Mucosa of stomach (tissue), 1 donor: ENCODE measurements at regions not wholly inside any gene's neighbourhood (a gene's known extent, or its start where the extent isn't known, plus 50 kb on each side); places are given as distances from the start of the nearest gene placed in this dataset.

Source experiments
- H3K27me3 ChIP-seq: one replicate; pipeline ENCODE4 v1.7.0; 2013; ENCODE audit warnings: mild to moderate bottlenecking, low read length; ENCODE audit not compliant: control insufficient read depth, insufficient read depth
- H3K36me3 ChIP-seq: one replicate; pipeline ENCODE4 v1.7.0; 2013; ENCODE audit warnings: low read length; ENCODE audit not compliant: control insufficient read depth, insufficient read depth
- H3K4me1 ChIP-seq: one replicate; pipeline ENCODE4 v1.7.0; 2013; ENCODE audit warnings: mild to moderate bottlenecking, low read length; ENCODE audit not compliant: control insufficient read depth, insufficient read depth
- H3K4me3 ChIP-seq: one replicate; pipeline ENCODE4 v1.7.0; 2013; ENCODE audit warnings: low read length
- H3K9ac ChIP-seq: one replicate; pipeline ENCODE4 v1.7.0; 2013; ENCODE audit warnings: mild to moderate bottlenecking, low read length, moderate library complexity
- H3K9me3 ChIP-seq: one replicate; pipeline ENCODE4 v1.7.0; 2013; ENCODE audit warnings: mild to moderate bottlenecking, low read length, moderate library complexity; ENCODE audit not compliant: control insufficient read depth
- donor health status: Pancreatic carcinoma.

DNA sequence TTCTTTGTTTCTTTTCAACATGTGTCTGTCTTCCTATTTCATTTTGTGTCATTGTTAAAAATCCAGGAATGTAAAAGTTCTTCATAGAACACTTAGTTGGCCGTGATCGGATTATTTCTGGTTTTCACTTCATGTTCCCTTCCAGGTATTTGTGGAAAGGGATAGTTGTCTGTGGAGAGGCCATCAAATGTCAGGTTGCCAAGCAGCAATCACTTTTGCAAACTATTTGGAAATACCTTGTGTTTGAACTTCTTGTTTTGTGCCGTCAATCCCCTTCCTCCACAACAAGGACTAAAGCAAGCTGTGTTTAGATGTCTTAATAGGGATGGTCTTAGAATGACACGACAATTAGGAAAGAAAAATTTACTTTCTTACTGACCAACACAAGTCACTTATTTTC is 116.9 kb upstream of the MPDZ start:
- Histone ChIP-seq H3K4me1 (no peaks in the 10 kb centered on the region), H3K27me3 (no peaks in the 10 kb centered on the region), H3K4me3 (no peak overlapping the region), H3K36me3 (no peaks in the 10 kb centered on the region), H3K9me3 (no peaks in the 10 kb centered on the region), H3K9ac (no peak overlapping the region)

DNA sequence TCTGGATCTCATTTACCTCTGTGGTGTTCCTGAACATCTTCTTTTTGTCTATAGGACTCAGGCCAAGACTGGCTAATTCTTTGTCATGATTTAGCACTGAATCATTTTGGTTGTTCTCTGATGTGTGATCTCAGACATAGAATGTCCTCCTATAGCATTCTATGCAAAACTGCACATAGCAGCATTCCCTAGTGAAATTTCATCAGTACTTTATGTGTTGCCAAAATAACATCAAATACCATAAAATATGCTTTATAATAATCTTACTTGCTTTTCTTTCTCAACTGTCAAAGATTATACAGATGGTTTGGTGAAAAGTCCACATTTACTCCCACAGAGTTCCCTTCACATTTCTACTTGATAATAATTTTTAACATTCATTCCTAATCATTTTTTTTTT is 115.7 kb upstream of the MPDZ start:
- H3K4me1 ChIP-seq = no peaks in the 10 kb centered on the region
- no peaks in the 10 kb centered on the region for H3K36me3 ChIP-seq
- H3K27me3 ChIP-seq = no peaks in the 10 kb centered on the region
- H3K9me3 ChIP-seq = no peaks in the 10 kb centered on the region
- no peak overlapping the region for H3K9ac ChIP-seq
- no peak overlapping the region for H3K4me3 ChIP-seq

DNA sequence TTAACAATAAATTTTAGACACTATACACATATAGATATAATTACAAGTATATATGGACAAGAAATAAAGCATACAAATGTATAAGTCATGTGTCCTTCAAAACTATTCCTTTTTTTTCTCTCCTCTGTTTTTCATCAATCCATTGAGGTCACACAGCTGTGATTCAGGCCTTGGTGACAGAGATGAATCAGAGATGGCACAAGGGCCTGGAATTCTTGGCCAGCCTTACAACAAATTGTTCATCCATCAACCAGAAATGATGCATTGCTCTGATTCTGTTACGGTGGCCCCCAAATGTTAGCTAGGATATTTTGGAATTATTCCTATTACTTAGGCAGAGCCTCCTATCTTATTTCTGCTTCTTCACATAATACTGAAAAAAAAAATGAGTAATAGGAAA is 108.7 kb upstream of the MPDZ start:
- Histone ChIP-seq H3K9me3 (no peaks in the 10 kb centered on the region), H3K9ac (no peak overlapping the region), H3K27me3 (no peaks in the 10 kb centered on the region), H3K4me3 (no peak overlapping the region), H3K36me3 (no peaks in the 10 kb centered on the region), H3K4me1 (no peaks in the 10 kb centered on the region)

DNA sequence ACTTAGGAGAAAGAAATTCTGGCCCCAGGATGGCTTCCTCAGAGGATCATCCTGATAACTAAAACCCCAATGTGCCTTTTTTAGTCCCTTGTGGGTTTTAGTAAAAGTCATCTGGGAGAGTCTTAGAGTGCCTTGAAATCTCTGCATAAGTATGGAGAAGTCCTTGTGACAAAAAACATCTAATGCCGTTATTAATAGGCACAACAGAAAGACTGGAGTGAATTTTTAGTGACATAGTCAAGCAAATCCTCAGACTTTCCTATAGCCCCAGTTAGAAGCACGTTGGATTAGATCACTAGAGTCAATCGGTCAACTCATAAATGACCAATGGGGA is 108.2 kb upstream of the MPDZ start:
- H3K36me3 ChIP-seq = no peaks in the 10 kb centered on the region
- no peaks in the 10 kb centered on the region for H3K9me3 ChIP-seq
- no peak overlapping the region for H3K4me3 ChIP-seq
- no peak overlapping the region for H3K9ac ChIP-seq
- H3K27me3 ChIP-seq = no peaks in the 10 kb centered on the region
- H3K4me1 ChIP-seq = no peaks in the 10 kb centered on the region

DNA sequence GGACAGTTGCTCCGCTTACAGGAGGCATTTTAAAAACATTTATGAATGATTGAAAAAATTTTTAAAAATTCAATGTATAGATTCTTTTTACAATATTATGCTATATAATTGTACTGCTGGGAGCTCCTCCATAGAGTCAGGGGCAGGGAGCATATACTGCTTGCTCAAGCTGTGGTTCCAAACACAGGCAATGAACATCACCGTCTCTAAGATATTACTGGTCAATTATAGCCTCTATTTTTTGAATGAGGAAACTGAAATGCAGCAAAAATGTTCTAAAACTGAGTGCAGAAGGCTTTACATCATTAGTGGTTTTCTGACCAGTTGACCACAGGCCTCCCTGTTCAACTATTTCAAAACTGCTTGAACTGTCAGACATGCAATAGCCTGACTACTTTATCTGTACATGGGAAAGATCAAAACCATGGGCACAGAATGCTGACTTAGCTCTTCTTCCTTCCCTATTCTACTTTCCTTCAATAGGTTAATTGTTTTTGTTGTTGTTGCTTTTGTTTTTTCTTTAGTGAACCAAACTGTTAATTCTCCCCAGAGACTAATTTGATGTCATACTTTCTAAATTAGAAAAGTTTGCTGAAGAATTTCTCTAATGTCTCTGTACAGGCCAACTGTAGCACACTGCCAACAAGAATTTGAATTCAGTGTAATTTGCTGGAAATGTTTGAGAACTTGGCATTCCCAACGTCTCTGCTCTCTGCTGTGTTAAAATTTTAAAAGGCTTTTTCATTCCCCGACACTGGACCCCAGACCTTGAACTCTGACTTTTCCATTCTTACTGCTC is 107.6 kb upstream of the MPDZ start:
- H3K27me3 ChIP-seq = no peaks in the 10 kb centered on the region
- H3K4me1 ChIP-seq = no peaks in the 10 kb centered on the region
- no peaks in the 10 kb centered on the region for H3K9me3 ChIP-seq
- H3K4me3 ChIP-seq = no peak overlapping the region
- H3K36me3 ChIP-seq = no peaks in the 10 kb centered on the region
- no peak overlapping the region for H3K9ac ChIP-seq

DNA sequence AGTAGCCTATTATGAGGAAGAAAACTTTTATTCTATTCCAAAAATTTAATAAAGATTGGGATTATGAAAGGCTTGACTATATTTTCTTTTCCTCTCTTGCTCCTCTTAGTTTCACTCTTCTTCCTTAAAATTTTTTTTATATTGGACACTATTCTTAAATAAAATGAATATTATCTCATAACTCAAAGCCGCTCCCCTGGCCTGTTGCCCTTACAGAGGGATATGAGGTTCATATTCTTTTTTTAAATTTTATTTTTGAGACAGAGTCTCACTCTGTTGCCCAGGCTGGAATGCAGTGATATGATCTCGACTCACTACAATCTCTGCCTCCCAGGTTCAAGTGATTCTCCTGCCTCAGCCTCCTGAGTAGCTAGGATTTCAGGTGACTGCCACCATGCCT is 106.8 kb upstream of the MPDZ start:
- no peaks in the 10 kb centered on the region for H3K36me3 ChIP-seq
- no peaks in the 10 kb centered on the region for H3K9me3 ChIP-seq
- H3K4me1 ChIP-seq = no peaks in the 10 kb centered on the region
- H3K4me3 ChIP-seq = no peak overlapping the region
- H3K27me3 ChIP-seq = no peaks in the 10 kb centered on the region
- H3K9ac ChIP-seq = no peak overlapping the region

DNA sequence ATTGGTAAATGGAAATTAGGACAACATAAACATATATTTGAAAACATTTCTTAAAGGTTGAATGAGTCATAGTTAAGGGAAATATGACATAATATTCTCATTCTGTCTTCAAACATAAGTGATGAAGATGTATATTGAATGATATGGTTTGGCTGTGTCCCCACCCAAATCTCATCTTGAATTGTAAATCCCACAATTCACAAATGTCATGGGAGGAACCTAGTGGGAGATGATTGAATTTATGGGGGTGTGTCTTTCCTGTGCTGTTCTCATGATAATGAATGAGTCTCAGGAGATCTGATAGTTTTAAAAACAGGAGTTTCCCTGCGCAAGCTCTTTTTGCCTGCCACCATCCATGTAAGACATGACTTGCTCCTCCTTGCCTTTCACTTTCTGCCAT is 104.4 kb upstream of the MPDZ start:
- Histone ChIP-seq H3K4me3 (no peak overlapping the region), H3K36me3 (no peaks in the 10 kb centered on the region), H3K9ac (no peak overlapping the region), H3K27me3 (no peaks in the 10 kb centered on the region), H3K4me1 (no peaks in the 10 kb centered on the region), H3K9me3 (no peaks in the 10 kb centered on the region)

DNA sequence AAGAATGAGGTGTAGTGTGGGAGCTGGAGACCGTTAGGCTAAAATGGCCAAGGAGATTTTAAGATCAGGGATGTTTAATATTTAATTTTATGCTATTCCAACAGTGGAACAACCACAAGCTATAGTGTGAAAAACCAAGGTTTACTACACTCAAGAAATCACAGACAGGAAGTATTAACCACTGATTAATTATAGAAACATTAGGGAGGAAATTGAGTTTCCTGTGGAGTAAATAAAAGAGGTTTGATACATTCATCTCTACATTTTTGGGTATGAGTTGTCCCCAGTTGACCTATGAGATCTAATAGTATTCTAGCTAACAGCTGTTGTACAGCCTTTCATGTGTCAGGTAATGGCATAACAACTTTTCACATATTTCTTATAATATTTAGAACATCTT is 103.7 kb upstream of the MPDZ start:
- Histone ChIP-seq H3K9ac (no peak overlapping the region), H3K4me3 (no peak overlapping the region), H3K36me3 (no peaks in the 10 kb centered on the region), H3K9me3 (no peaks in the 10 kb centered on the region), H3K4me1 (no peaks in the 10 kb centered on the region), H3K27me3 (no peaks in the 10 kb centered on the region)

DNA sequence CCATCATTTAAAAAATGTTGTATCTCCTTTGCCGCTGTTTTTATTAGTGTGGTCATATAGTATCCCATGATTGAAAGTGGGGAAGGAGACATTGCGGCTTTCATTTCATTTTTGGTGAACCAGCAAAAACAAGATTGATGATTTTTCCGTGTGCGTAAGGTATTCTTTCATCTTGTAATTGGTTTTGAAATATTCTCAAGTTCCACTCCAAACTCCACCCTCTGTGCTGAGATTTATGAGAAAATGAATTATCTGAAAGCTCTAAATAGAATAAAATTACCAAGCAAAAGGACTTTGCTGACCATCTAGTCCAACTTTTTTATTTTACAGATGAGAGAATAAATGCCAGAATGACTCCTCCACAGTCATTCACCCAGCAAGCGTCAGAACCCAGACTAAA is 103.1 kb upstream of the MPDZ start:
- no peaks in the 10 kb centered on the region for H3K9me3 ChIP-seq
- H3K4me3 ChIP-seq = no peak overlapping the region
- no peaks in the 10 kb centered on the region for H3K4me1 ChIP-seq
- H3K27me3 ChIP-seq = no peaks in the 10 kb centered on the region
- H3K9ac ChIP-seq = no peak overlapping the region
- no peaks in the 10 kb centered on the region for H3K36me3 ChIP-seq

DNA sequence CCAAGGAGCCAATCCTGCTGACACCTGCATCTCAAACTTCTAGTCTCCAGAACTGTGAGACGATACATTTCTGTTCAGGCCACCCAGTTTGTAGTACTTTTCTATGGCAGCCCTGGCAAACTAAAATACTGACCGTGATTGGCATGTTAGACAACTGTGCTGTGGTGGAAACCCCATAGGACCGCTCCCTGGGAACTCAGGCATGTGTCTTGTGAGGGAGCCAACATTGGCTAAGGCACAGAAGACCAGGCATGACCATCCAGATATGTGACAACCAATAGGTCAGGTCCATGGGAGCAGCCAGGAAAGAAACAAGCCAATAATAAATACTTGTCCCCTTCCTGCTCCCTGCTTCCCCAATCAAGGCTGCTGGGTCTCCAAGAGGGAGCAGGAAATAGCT is 101.4 kb upstream of the MPDZ start:
- Histone ChIP-seq H3K4me1 (no peaks in the 10 kb centered on the region), H3K9ac (no peak overlapping the region), H3K27me3 (no peaks in the 10 kb centered on the region), H3K9me3 (no peaks in the 10 kb centered on the region), H3K4me3 (no peak overlapping the region), H3K36me3 (no peaks in the 10 kb centered on the region)

DNA sequence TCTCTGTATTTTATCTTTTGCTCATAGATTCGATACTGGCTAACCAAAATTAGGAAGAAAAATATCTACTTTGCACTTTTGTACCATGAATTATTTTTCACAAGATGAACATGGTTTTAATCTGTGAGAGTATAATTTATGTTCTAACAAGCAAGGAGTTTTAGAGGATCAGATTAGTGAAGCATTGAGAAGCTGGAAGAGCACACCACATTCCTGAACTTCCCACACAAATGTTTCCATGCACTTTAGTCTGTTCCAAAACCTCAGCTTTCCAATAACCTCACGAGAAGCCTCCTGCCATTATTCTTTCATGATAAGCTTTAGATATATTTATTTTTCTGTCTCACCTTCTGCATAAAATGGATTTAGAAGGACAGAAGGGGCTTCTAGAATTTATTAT is 98.7 kb upstream of the MPDZ start:
- Histone ChIP-seq H3K36me3 (no peaks in the 10 kb centered on the region), H3K4me1 (no peaks in the 10 kb centered on the region), H3K4me3 (no peak overlapping the region), H3K27me3 (no peaks in the 10 kb centered on the region), H3K9me3 (no peaks in the 10 kb centered on the region), H3K9ac (no peak overlapping the region)

DNA sequence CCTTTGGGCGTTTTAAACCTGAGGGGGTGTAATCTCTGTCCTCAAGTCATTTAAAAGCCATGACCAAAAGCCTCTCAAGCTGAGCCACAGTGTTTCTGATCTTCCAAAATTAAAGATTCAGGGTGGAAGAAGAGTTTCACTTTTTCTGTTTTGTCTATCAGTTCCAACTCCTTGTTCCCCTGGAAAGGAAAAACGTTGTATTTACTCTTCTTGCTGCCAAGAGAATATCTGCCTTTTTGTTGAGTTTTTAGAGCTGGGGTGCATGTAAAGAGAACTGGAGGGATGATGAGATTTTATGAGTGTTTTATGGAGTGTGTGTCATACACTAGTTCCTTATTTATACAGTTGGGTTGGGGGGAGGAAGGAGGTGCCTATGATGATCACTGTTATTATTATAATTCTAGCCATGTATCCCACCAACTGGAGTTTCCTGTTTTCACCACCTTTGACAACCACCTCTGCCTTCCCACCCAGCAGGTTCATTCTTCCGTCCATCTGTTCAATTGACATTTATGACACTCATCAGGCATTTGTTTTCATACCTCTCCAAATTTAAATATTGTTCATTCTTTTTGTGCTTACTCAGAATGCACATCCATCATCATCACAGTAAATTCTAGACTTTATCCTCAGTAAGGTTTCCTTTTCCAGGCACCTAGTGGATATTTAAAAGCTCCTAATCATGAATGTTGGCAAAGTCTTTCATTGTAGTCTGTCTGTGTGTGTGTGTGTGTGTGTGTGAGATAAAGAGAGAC is 97.9 kb upstream of the MPDZ start:
- no peaks in the 10 kb centered on the region for H3K9me3 ChIP-seq
- H3K27me3 ChIP-seq = no peaks in the 10 kb centered on the region
- H3K4me1 ChIP-seq = no peaks in the 10 kb centered on the region
- H3K9ac ChIP-seq = no peak overlapping the region
- H3K36me3 ChIP-seq = no peaks in the 10 kb centered on the region
- H3K4me3 ChIP-seq = no peak overlapping the region
